ENCODE measurements at regions not wholly inside any gene's neighbourhood (a gene's known extent, or its start where the extent isn't known, plus 50 kb on each side); places are given as distances from the start of the nearest gene placed in this dataset.

GRCh38 chr5:133738271-133738670 lies 125.9 kb upstream of the FSTL4 start:
- H3K27ac ChIP-seq (replicated peaks): no peak overlapping the region
- H3K27me3 ChIP-seq (ENCODE audit: insufficient read depth, poor library complexity, severe bottlenecking): no peaks in the 10 kb centered on the region
- H3K4me3 ChIP-seq (replicated peaks; ENCODE audit: insufficient read depth, low read length): no peak overlapping the region
- no peak for TF ChIP-seq GABPA (IDR thresholded peaks at IDR 0.05; ENCODE audit: low read depth)
- TF ChIP-seq SPI1 (IDR thresholded peaks at IDR 0.05; ENCODE audit: borderline replicate concordance, low read depth): no peak
- no peak for TF ChIP-seq REST (IDR thresholded peaks at IDR 0.05; ENCODE audit: insufficient replicate concordance, low read depth)
- no peak for TF ChIP-seq POLR2AphosphoS5 (IDR thresholded peaks at IDR 0.05; ENCODE audit: low read depth)
- TF ChIP-seq CTCF (IDR thresholded peaks at IDR 0.05; ENCODE audit: insufficient read depth, low read length): no peak
- no peak for DNase-seq (ENCODE audit: low read depth in 1 of 2, low spot score in 1 of 2)

GRCh38 chr5:133736512-133736911 lies 124.2 kb upstream of the FSTL4 start:
- no peak for TF ChIP-seq REST (IDR thresholded peaks at IDR 0.05; ENCODE audit: insufficient replicate concordance, low read depth)
- no peak for TF ChIP-seq SPI1 (IDR thresholded peaks at IDR 0.05; ENCODE audit: borderline replicate concordance, low read depth)
- TF ChIP-seq CTCF (IDR thresholded peaks at IDR 0.05; ENCODE audit: insufficient read depth, low read length): no peak
- TF ChIP-seq GABPA (IDR thresholded peaks at IDR 0.05; ENCODE audit: low read depth): no peak
- no peak for TF ChIP-seq POLR2AphosphoS5 (IDR thresholded peaks at IDR 0.05; ENCODE audit: low read depth)
- no peak for DNase-seq (ENCODE audit: low read depth in 1 of 2, low spot score in 1 of 2)
- Histone ChIP-seq H3K27ac (replicated peaks) (no peak overlapping the region), H3K27me3 (ENCODE audit: insufficient read depth, poor library complexity, severe bottlenecking) (no peaks in the 10 kb centered on the region), H3K4me3 (replicated peaks; ENCODE audit: insufficient read depth, low read length) (no peak overlapping the region)

- Histone ChIP-seq H3K27ac (replicated peaks) (no peak overlapping the region), H3K4me3 (replicated peaks; ENCODE audit: insufficient read depth, low read length) (no peak overlapping the region), H3K27me3 (ENCODE audit: insufficient read depth, poor library complexity, severe bottlenecking) (no peaks in the 10 kb centered on the region)
- TF ChIP-seq SPI1 (IDR thresholded peaks at IDR 0.05; ENCODE audit: borderline replicate concordance, low read depth): no peak
- TF ChIP-seq REST (IDR thresholded peaks at IDR 0.05; ENCODE audit: insufficient replicate concordance, low read depth): no peak
- no peak for TF ChIP-seq POLR2AphosphoS5 (IDR thresholded peaks at IDR 0.05; ENCODE audit: low read depth)
- no peak for TF ChIP-seq GABPA (IDR thresholded peaks at IDR 0.05; ENCODE audit: low read depth)
- no peak for TF ChIP-seq CTCF (IDR thresholded peaks at IDR 0.05; ENCODE audit: insufficient read depth, low read length)
- no peak for DNase-seq (ENCODE audit: low read depth in 1 of 2, low spot score in 1 of 2)
Measured at GRCh38 chr5:133735346-133735745, 123.0 kb upstream of the FSTL4 start.

All from HL-60 (cell line).